Activated CD8-positive, alpha-beta memory T cell treated with anti-CD3 and anti-CD28 coated beads, Interleukin-2, amount 50 U/mL, for 48 hours (primary cell): ENCODE measurements at regions not wholly inside any gene's neighbourhood (a gene's known extent, or its start where the extent isn't known, plus 50 kb on each side); places are given as distances from the start of the nearest gene placed in this dataset.
"Not testable (repeated sequence)": the region's sequence is repeated elsewhere in the genome, so short reads cannot be mapped to it uniquely, and the experiment has no call there.

Experiments
- DNase-seq: peaks from one replicate; pipeline ENCODE4 v3.0.0-alpha.2; 2020

DNA sequence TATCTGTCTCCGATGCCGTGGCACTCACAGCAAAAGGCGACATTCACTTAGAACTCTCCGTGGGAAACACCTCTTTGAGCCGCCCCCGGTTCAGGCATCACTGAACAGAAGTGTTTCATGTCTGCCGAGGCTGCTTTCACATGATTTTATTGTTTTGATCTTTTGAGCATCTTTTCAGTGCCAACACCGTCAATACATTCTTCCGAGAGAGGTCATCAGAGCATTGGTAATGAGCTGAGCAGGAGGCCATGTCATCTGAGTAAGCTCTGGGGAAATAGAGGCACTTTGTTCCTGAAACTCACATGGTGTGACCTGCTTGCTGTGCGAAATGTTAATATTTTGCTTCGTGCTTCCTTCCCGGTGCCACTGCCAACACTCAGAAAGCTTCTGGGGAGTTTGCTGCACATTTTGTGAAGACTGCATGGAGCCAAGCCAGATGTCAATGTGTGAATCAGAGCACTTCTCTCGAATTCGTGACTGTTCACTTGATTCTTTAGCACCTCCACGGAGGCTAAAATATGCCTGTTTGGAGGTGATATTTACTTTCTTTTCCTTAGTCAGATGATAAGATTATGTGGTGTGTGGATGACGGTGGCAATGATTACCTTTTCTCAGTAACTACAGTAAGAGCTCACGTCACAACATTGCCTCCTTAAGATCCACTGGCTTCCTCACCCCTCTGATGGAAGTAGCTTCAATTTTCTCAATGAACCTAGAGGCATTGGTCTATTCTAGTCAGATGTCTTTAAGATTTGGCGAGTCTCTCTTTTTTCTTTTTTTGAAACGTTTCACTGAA, 222.3 kb upstream of the HS3ST1 start:
- no peak for DNase-seq

DNA sequence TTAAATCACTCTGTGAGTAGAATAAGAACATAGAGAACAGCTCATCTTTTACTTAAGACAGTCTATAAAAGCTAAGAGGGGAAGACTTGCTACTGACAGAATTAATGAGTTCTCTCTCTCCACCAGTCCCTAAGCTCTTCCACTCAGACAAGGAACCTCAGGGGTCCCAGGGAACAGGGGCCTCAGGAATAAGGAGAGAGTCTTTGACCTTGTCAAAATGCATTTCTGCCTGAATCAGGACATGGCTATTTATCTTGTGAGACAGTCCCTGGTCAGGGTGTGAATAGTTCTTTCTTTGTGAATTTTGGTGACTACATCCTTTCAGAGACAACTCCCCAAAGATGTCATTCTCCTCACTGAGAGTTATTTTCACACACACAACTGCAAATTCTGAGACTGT, 218.7 kb upstream of the HS3ST1 start:
- no peak for DNase-seq

DNA sequence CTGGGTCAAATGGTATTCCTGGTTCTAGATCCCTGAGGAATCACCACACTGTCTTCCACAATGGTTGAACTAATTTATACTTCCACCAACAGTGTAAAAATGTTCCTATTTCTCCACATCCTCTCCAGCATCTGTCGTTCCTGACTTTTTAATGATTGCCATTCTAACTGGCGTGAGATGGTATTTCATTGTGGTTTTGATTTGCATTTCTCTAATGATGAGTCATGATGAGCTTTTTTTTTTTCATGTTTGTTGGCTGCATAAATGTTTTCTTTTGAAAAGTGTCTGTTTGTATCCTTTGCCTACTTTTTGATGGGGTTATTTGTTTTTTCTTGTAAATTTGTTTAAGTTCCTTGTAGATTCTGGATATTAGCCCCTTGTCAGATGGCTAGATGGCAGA, 214.4 kb upstream of the HS3ST1 start:
- DNase-seq, result not testable (repeated sequence)

DNA sequence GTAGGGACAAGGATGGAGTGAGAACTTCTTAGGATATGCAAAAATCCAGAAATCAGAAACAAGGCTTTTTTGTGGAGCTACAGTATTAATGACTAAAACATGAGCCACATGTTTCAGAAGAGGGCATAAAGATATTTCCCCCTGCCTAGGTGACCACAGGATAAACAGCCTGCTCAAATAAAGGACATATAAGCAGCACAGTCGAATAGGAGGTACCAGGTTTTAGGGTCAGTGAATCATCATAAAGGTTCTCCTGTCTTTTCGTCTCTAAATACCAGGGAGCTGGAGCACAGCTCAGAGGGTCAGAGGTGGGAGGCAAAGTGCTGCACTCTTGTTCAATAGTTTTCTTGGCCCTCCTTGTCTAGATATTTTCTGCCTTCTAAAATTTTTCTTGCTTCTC, 211.9 kb upstream of the HS3ST1 start:
- no peak for DNase-seq

DNA sequence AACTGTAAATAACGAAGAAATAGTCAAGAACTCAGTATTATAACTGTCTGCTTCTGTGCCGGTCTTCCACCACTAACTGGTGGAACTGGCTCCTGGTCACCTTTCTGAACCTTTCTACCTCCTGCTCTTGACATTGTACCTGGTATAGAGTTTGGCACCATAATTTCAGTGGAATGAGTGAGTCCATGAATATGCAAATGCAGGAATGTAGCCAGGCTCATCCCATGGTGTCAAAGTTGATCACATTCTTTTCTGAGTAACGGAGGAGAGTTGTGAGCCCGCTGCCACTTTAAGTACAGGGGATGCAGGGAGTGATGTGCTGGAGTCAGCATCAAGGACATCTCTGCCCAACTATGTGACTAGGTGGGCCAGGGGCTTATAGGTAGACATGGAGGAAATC, 207.9 kb upstream of the HS3ST1 start:
- DNase-seq, result no peak

DNA sequence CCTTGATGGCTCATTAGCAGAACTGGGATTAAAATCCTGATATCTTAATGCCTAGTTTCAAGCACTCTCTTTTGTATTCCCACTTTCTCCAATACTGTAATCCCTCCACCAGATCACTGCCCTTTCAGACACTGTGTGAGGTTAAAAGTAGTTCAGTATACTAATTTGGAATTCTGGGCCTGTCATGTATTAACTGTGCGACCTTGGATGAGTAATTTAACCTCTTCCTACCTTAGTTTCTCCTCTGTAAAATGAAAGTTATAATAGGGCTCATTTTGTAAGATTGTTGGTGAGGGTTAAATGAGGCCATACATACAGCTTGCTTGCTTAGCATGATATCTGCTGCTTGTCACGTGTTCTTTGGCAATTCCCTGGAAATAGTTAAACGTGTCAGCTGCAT, 207.3 kb upstream of the HS3ST1 start:
- DNase-seq, result no peak

DNA sequence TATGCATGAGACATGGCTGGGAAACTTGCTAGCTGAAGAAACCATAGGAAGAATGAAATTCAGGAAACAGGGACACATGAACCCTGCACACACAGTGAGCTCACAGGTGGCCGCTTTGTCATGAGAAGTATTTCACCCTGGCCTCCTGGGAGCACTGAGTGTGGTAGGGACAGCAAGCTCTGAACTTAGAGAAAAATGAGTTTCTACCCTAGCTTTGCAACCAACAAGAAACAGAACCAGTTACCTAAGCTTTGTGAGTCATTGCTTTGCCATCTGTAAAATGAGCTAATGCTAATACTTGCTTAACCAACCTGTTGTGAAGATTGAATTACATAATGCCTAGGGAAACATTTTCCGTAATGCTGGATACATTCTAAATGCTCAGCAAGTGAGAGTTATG, 206.6 kb upstream of the HS3ST1 start:
- DNase-seq, result no peak

DNA sequence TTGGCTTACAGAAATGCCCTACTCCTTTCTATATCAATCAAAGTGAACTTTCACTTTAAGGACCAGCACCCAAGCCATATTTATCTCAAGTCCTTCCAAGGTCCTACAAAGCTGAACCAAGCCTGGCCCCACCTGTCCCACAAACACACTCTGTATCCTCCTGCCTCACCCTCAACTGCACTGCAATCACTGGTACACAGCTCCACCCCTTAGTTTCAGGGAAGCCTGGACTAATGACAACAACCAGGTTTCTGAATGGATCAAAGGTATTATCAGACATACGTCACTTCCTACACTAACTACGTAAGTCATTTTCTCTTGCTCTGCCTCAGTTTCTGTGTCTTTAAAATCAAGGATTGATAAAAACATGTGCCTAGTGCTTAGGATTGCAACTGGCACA, 205.6 kb upstream of the HS3ST1 start:
- no peak for DNase-seq

DNA sequence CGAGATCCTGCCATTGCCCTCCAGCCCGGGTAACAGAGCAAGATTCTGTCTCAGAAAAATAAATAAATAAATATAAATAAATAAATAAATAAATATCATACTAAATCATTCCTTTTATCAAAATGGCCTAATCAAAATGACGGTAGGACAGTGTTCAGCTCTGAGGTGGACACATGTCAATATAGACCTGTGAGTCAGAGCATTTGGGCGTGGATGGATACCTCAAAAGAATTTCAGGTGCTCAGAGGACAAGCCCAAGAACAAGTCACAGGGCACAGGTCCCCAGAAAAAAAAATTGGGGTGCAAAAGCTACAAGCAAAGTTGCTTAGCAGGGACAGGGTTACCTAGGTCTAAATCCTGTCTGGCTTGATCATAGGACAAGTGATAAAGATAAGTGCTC, 204.7 kb upstream of the HS3ST1 start:
- DNase-seq, result no peak

DNA sequence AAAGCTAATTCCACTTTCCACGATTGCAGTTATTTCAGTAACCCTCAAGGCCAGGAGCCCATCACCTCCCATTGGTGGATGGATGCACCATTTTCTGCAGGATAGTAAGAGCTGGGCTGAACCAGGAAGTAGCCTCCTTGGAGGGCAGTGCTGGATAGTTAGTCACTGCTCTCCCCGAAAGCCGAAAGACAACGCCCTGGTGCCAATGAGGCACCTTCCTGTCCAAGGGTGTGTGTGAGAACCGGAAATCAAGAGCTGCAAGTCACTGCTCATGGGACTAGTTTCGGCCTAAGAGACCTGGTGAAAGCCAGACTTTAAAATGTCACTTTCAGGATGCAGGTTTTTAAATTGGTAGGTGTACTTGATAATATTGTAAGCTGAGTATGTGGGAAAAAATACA, 203.8 kb upstream of the HS3ST1 start:
- DNase-seq, result no peak

DNA sequence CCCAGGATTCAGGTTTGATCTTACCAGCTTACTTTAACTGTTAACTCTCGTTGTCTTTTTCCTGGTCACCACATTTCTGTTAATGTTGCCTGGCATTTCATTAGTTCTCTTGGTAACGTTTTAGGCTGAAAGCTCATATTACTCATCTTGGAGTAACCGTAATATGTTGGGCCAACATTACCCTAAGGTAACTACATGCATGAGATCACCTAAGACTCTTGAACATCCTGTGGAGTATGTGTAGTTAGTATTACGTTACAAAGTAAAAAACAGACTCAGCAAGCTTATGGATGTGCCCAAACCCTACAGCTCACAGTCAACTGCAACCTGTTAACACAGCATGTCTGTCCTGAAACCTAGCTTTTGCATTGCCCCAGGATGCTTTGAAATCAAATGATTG, 203.3 kb upstream of the HS3ST1 start:
- DNase-seq, result no peak

DNA sequence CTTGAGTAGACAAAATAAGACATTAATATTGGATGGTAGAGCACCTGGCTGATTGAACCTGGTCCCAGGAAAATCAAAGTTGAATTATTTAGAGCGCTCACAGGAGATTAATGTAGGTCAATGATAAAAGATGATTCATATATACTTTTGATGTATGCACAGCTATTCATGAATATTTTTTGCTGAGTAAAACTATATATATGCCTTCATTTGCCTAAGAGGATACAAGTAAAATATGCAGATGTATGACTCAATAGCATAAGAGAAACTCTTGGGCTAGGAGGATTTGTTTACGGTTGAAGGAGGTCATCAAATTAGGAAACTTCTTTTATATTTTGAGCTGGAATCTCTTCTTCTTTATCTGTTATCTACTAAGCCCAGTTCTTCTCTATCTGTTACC, 202.7 kb upstream of the HS3ST1 start:
- no peak for DNase-seq

DNA sequence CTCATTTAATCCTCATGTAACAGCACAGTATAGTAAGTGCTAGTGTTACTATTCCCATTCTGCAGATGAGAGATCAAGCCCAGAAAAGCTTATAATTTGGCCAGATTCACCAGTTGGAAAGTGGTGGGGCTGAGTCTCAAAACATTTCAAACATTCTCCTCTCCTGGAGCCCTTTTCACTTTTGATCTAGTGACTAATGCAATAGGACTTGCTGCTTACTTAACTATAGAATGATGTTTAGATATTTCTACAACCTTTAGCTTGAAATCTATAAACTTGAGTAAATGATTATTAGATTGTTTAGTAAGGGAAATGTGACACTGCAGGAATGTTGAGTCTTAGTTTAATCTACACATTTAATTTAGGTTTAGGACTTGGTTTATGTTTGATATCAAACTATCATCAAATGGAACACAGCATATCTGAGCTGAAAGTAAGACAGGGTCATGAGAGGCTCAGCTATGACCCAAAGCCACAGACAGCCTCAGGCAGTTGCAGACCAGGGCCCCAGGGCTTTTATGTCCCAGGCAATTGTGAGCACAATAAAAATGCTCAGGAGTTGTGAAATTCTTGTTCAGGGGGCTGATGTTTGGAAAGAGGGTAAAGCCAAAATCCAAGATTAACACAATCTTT, 199.5 kb upstream of the HS3ST1 start:
- DNase-seq, result no peak

DNA sequence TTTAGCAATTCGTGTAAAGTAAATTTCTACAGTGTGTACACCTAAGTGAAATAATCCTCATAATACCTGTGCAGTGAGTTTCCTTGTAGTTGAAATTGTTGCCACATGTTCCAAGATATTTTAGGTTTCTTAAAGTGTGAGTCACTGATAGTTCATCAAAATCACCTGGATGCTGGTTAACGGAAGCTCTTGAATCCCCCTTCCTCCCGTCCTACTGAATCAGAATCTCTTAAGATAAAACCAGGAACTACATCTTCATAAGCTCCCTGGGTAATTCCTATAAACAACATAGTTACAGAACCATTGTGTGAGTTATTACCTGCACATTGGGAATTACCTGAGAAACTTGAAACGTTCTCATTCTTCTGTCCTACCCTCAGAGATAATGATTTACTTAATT, 197.4 kb upstream of the HS3ST1 start:
- no peak for DNase-seq

DNA sequence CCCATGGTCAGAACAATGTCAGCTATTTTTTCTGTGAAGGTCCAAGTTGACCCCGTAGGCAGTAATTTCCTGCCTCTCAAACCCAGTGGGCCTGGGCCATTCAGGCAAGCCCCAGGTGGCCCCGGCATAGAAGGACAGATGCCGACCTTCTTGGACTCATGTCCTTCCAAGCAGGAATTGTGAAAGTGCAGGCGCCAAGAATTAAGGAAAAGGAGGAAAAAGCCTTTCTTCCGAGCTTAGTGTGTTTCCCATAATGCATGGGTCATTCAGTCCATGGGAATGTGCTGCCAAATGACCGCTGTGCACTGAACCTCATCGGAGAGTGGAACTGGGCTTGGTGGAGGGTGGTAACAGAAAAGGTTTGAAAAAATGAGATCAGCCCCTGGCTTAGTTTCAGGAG, 196.5 kb upstream of the HS3ST1 start:
- no peak for DNase-seq

DNA sequence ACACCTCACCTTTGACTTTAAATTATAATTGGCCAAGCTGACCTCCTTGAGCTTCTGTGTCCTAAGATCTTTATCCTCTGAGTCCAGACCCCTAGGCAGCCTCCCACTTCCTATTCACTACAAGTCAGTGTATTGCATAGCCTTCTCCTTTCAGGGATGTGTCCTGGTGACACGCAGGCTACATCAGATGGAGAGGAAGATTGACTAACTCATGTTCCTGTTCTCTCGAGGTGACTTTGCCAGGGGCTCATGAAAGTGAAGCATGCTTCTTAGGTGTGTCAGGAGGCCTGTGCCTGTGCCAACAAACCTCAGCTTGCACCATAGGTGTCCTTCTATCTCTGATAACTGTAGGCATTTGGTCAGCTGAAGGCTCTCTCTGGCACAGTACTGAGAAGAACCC, 195.7 kb upstream of the HS3ST1 start:
- DNase-seq, result no peak

DNA sequence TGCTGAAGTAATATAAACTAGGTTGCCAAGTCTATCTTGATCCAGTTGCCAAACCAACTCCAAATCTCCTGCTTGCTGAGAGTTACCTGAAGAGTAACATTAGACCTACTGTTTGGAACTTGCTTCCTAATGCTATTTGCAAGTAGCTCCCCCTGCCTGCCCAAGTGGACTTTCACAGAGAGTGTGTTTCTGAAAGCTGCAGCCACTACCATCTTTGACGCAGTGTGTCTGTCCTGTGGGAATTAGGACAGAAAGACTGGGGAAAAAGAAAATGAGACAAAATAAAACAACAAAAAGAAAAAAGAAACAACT, 195.0 kb upstream of the HS3ST1 start:
- no peak for DNase-seq

DNA sequence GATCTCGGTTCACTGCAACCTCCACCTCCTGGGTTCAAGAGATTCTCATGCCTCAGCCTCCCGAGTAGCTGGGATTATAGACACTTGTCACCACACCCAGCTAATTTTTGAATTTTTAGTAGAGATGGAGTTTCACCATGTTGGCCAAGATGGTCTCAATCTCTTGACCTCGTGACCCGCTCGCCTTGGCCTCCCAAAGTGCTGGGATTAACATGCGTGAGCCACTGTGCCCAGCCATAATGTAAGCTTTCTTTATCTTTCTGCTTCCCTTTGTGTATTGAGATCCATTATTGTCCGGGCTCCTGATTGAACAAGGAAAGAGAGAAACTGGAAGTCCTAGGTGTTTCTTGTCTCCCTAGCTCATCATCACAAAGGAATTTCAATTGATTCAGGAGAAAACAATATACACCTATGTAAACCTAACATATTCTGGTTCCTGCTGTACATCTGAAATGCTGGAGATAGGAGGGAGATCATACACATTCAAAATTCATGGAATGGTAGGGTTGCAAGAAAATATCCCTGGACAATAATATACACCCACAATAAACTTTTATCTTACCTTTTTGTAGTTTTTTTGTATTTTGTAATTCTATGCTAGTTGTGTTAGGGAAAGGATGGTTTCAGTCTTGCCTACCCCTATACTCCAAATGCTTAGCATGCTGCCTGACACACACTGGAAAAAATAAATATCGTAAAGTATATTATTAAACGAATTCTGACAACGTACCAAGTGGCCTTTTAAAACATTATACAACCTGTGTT, 194.4 kb upstream of the HS3ST1 start:
- no peak for DNase-seq

DNA sequence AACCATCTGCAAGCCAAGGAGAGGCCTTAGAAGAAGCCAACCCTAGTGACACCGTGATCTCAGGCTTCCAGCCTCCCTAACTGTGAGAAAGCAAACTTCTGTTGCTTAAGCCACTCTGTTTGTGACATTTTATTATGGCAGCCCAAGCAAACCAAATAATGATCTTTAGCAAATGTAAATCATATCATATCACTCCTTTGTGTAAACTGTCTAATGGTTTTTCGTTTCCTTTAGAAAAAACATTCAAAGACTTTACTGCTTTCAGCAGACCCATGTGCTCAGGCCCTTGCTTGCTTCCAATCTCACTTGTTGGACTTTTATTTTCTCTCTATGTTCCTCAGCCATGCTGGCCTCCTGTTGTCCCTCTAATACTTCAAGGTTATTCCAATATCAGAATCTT, 192.2 kb upstream of the HS3ST1 start:
- DNase-seq, result no peak

DNA sequence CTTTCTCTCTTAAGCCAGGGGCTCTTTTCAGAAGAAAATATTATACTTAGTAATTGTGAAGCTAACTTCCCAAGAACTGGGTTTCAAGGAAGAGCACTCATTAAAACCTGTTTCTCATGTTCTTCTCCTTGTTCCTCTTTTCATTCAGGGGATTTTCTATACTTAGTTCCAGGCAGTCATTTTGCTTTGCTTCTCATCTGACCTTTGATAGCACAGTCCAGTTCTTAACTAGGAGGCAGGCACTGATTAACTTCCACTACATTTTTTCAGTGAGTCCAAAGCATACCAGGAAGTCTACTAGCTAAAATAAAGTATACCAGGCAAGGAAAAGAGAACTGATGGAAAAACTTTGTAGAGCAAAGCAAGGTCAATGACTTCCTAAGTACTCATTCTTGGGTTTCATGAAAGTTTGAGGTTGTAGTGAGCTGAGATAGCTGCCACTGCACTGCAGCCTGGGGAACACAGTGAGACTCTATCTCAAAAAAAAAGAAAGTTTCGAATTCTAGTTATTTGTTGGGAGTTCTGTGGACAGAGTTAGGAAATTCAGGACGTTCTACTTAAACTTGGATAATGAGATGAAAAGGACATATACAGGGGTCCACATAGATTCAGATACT, 190.1 kb upstream of the HS3ST1 start:
- no peak for DNase-seq

DNA sequence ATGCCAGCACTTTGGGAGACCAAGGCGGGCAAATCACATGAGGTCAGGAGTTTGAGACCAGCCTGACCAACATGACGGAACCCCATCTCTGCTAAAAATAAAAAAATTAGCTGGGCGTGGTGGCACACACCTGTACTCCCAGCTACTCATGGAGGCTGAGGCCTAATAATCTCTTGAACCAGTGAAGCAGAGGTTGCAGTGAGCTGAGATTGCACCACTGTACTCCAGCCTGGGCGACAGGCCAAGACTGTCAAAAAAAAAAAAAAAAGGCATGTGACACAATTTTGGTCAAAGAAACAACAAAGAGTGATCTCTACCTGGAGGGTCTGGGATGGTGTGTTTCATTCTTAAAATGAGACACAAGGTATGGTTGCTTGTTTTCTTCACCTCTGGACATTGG, 188.2 kb upstream of the HS3ST1 start:
- DNase-seq, result no peak

DNA sequence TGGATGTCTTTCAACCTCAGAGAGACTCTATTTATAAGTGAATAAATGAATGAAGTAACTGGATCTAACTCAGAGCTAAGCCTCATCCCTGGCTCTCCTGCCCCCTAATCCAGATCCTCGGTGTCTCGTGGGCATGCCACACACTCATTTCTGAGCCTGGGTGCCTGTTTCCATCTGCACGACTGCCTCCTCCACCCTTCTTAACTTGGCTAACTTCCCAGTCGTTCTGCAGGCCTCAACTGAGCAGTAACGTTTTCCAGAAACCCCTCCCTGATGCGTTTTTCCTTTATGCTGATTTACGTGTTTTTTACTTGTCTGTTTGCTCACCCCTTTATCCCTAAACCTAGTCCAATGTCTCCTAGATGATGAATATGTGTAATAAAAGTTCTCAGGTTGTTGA, 186.9 kb upstream of the HS3ST1 start:
- no peak for DNase-seq

DNA sequence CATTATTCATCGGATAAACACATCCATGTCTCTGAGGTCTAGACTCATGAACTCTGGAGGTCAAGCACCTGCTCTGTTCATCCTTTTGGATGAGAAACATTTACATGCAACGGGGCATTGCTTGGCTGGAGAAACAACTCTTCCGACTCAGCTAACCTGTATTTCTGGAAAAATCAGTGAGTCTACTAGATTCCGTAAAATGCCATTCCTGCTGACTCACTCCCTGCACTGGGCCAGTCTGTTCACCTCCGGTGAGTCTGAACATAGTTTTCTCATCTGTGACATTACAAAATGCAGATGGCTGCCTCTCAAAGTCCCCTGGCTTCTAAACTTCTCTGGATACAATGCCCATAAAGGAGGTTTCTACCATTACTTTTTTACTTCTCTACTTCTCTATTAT, 185.7 kb upstream of the HS3ST1 start:
- no peak for DNase-seq

DNA sequence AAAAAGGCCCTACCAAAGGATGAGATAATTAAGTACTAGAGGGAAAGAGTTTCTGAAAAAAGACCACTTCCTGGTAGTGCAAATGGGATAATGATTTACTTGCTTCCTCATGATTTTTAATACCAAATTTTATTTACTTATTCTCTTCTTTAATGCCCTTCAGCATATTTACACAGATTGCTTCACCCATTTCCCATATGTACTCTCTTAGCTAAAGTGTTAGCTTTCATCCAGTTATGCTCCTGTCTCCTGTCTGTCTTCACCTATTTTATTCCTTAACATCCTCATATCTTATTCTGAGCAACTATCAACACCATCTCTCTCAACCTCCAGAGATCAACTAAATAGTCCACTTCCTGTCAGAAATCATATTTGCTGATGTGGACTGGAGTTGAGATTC, 183.2 kb upstream of the HS3ST1 start:
- no peak for DNase-seq
